Uterus (tissue), 2 donors: ENCODE measurements at regions not wholly inside any gene's neighbourhood (a gene's known extent, or its start where the extent isn't known, plus 50 kb on each side); places are given as distances from the start of the nearest gene placed in this dataset.

Experiments
- POLR2A ChIP-seq, 2 donors: fragments of 450-650 bp; IDR thresholded peaks; one replicate each; pipeline ENCODE4 v1.6.1; 2016; ENCODE audit warnings: antibody characterized with exemption in 2 of 2, mild to moderate bottlenecking in 1 of 2, moderate library complexity in 1 of 2
- TF ChIP-seq, protein P1 (sequence below), 4 experiments: fragments of 200-600 bp in 2 of 4; fragments of 450-650 bp in 2 of 4; sonication (generic) in 2 of 4; IDR thresholded peaks; one replicate each; pipeline ENCODE4 v1.5.1; 2016 to 2019; ENCODE audit warnings: antibody characterized with exemption in 4 of 4, mild to moderate bottlenecking in 2 of 4, moderate library complexity in 1 of 4

GRCh38 chr10:78118591-78118990 is 84.9 kb downstream of the RPS24 start:
- TF ChIP-seq POLR2A (IDR thresholded peaks at IDR 0.05) = no peak
- TF ChIP-seq, protein P1, sequence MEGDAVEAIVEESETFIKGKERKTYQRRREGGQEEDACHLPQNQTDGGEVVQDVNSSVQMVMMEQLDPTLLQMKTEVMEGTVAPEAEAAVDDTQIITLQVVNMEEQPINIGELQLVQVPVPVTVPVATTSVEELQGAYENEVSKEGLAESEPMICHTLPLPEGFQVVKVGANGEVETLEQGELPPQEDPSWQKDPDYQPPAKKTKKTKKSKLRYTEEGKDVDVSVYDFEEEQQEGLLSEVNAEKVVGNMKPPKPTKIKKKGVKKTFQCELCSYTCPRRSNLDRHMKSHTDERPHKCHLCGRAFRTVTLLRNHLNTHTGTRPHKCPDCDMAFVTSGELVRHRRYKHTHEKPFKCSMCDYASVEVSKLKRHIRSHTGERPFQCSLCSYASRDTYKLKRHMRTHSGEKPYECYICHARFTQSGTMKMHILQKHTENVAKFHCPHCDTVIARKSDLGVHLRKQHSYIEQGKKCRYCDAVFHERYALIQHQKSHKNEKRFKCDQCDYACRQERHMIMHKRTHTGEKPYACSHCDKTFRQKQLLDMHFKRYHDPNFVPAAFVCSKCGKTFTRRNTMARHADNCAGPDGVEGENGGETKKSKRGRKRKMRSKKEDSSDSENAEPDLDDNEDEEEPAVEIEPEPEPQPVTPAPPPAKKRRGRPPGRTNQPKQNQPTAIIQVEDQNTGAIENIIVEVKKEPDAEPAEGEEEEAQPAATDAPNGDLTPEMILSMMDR (IDR thresholded peaks at IDR 0.05) = no peak
